NCI-H1048 (cell line): ENCODE measurements at regions not wholly inside any gene's neighbourhood (a gene's known extent, or its start where the extent isn't known, plus 50 kb on each side); places are given as distances from the start of the nearest gene placed in this dataset.
"Not testable (repeated sequence)": the region's sequence is repeated elsewhere in the genome, so short reads cannot be mapped to it uniquely, and the experiment has no call there.

Experiments
- DNase-seq: peaks from one replicate; lab custom pipeline; 2025; lab: John Stamatoyannopoulos, UW

- DNase-seq = no peak
Measured at GRCh38 chr13:58619396-58620113, 988.0 kb downstream of the PCDH17 start.

- no peak for DNase-seq
Measured at GRCh38 chr13:58620176-58620575, 988.6 kb downstream of the PCDH17 start.

GRCh38 chr13:58625703-58626389, 994.3 kb downstream of the PCDH17 start:
- no peak for DNase-seq

GRCh38 chr13:58630794-58631193, 999.2 kb downstream of the PCDH17 start:
- DNase-seq = no peak

- no peak for DNase-seq
Measured at GRCh38 chr13:58633226-58633625, 1001.7 kb downstream of the PCDH17 start.

GRCh38 chr13:58655086-58655485, 1023.5 kb downstream of the PCDH17 start:
- no peak for DNase-seq

GRCh38 chr13:58660826-58661225, 1029.3 kb downstream of the PCDH17 start:
- no peak for DNase-seq

GRCh38 chr13:58666331-58666730, 1034.8 kb downstream of the PCDH17 start:
- DNase-seq = no peak

GRCh38 chr13:58667096-58667495, 1035.6 kb downstream of the PCDH17 start:
- no peak for DNase-seq

- DNase-seq = no peak
Measured at GRCh38 chr13:58680115-58680514, 1048.6 kb downstream of the PCDH17 start.

- DNase-seq = no peak
Measured at GRCh38 chr13:58682616-58683015, 1051.1 kb downstream of the PCDH17 start.

GRCh38 chr13:58687148-58687547, 1055.6 kb downstream of the PCDH17 start:
- no peak for DNase-seq

GRCh38 chr13:58698531-58698930, 1067.0 kb downstream of the PCDH17 start:
- no peak for DNase-seq

- no peak for DNase-seq
Measured at GRCh38 chr13:58704953-58705352, 1073.4 kb downstream of the PCDH17 start.

- DNase-seq = no peak
Measured at GRCh38 chr13:58706421-58706820, 1074.9 kb downstream of the PCDH17 start.

GRCh38 chr13:58712191-58712590, 1080.6 kb downstream of the PCDH17 start:
- no peak for DNase-seq

GRCh38 chr13:58714016-58714415, 1082.5 kb downstream of the PCDH17 start:
- DNase-seq = not testable (repeated sequence)

GRCh38 chr13:58721273-58721672, 1089.7 kb downstream of the PCDH17 start:
- no peak for DNase-seq

- no peak for DNase-seq
Measured at GRCh38 chr13:58728126-58728525, 1096.6 kb downstream of the PCDH17 start.

- no peak for DNase-seq
Measured at GRCh38 chr13:58729361-58729760, 1097.8 kb downstream of the PCDH17 start.

GRCh38 chr13:58744686-58745085, 1113.1 kb downstream of the PCDH17 start:
- DNase-seq = no peak

GRCh38 chr13:58767566-58767965, 1136.0 kb downstream of the PCDH17 start:
- no peak for DNase-seq

GRCh38 chr13:58773280-58773859, 1141.8 kb downstream of the PCDH17 start:
- DNase-seq = no peak
